Liver (tissue), 8 donors: ENCODE measurements at regions not wholly inside any gene's neighbourhood (a gene's known extent, or its start where the extent isn't known, plus 50 kb on each side); places are given as distances from the start of the nearest gene placed in this dataset.

Experiments used
- DNase-seq: peaks from one replicate; pipeline ENCODE4 v3.0.0-alpha.2; 2017; ENCODE audit warnings: low spot score
- H3K27ac ChIP-seq, 2 donors: one replicate each; pipeline ENCODE4 v1.7.0; 2013; ENCODE audit warnings: inconsistent platforms in 2 of 2, low read length in 2 of 2, control low read depth in 1 of 2, low read depth in 1 of 2, mild to moderate bottlenecking in 1 of 2
- H3K27me3 ChIP-seq, 4 donors: one replicate each; pipeline versions ENCODE4 v1.6.1 to v1.7.0; 2013; ENCODE audit warnings: low read length in 3 of 4, inconsistent platforms in 1 of 4, mild to moderate bottlenecking in 1 of 4, moderate library complexity in 1 of 4; ENCODE audit not compliant: control insufficient read depth in 4 of 4, insufficient read depth in 4 of 4
- H3K36me3 ChIP-seq, 4 donors: one replicate each; pipeline versions ENCODE4 v1.6.1 to v1.7.0; 2013; ENCODE audit warnings: low read length in 3 of 4, mild to moderate bottlenecking in 3 of 4, low read depth in 1 of 4, moderate library complexity in 1 of 4; ENCODE audit not compliant: control insufficient read depth in 4 of 4, insufficient read depth in 3 of 4
- H3K4me1 ChIP-seq, 4 donors: one replicate each; pipeline versions ENCODE4 v1.6.1 to v1.7.0; 2013; ENCODE audit warnings: low read length in 3 of 4, mild to moderate bottlenecking in 3 of 4, moderate library complexity in 1 of 4; ENCODE audit not compliant: control insufficient read depth in 4 of 4, insufficient read depth in 4 of 4
- H3K4me3 ChIP-seq, 3 donors: one replicate each; pipeline versions ENCODE4 v1.6.1 to v1.7.0; 2013; ENCODE audit warnings: low read length in 3 of 3, control low read depth in 1 of 3, low read depth in 1 of 3, mild to moderate bottlenecking in 1 of 3
- H3K9ac ChIP-seq, 2 donors: one replicate each; pipeline ENCODE4 v1.7.0; 2013; ENCODE audit warnings: low read length in 2 of 2, mild to moderate bottlenecking in 2 of 2, moderate library complexity in 2 of 2, control low read depth in 1 of 2, low read depth in 1 of 2
- H3K9me3 ChIP-seq, 4 donors: one replicate each; pipeline versions ENCODE4 v1.6.1 to v1.7.0; 2013; ENCODE audit warnings: low read length in 3 of 4; ENCODE audit not compliant: control insufficient read depth in 4 of 4
- EGR1 ChIP-seq, 2 donors: IDR thresholded peaks; 2 replicates each; pipeline ENCODE4 v1.6.1; 2016 to 2018; ENCODE audit warnings: antibody characterized with exemption in 2 of 2, low read depth in 2 of 2
- FOXA1 ChIP-seq: IDR thresholded peaks from 2 replicates; pipeline ENCODE4 v1.6.1; 2016; ENCODE audit warnings: antibody characterized with exemption
- GABPA ChIP-seq, 2 donors: IDR thresholded peaks in 1 of 2; conservative IDR thresholded peaks in 1 of 2; 2 replicates each; pipeline ENCODE4 v1.6.1; 2016; ENCODE audit warnings: antibody characterized with exemption in 2 of 2, mild to moderate bottlenecking in 1 of 2, moderate library complexity in 1 of 2
- HNF4A ChIP-seq, 2 donors: conservative IDR thresholded peaks; 2 replicates each; pipeline ENCODE4 v1.6.1; 2016; ENCODE audit warnings: antibody characterized with exemption in 2 of 2, mild to moderate bottlenecking in 2 of 2
- HNF4G ChIP-seq: IDR thresholded peaks from 2 replicates; pipeline ENCODE4 v1.6.1; 2016; ENCODE audit warnings: antibody characterized with exemption
- NR2F2 ChIP-seq: IDR thresholded peaks from 2 replicates; pipeline ENCODE4 v1.6.1; 2016; ENCODE audit warnings: antibody characterized with exemption
- RAD21 ChIP-seq, 2 donors: IDR thresholded peaks; 2 replicates each; pipeline ENCODE4 v1.6.1; 2016; ENCODE audit warnings: antibody characterized with exemption in 2 of 2, mild to moderate bottlenecking in 2 of 2
- REST ChIP-seq: IDR thresholded peaks from 2 replicates; pipeline ENCODE4 v1.6.1; 2016; ENCODE audit warnings: antibody characterized with exemption, mild to moderate bottlenecking
- RXRA ChIP-seq, 2 donors: IDR thresholded peaks; 2 replicates each; pipeline ENCODE4 v1.6.1; 2017 to 2018; ENCODE audit warnings: antibody characterized with exemption in 2 of 2, mild to moderate bottlenecking in 1 of 2
- SP1 ChIP-seq: IDR thresholded peaks from 2 replicates; pipeline ENCODE4 v1.6.1; 2018; ENCODE audit warnings: antibody characterized with exemption, mild to moderate bottlenecking
- TAF1 ChIP-seq: conservative IDR thresholded peaks from 2 replicates; pipeline ENCODE4 v1.6.1; 2016; ENCODE audit warnings: antibody characterized with exemption, mild to moderate bottlenecking
- YY1 ChIP-seq: IDR thresholded peaks from 2 replicates; pipeline ENCODE4 v1.6.1; 2016; ENCODE audit warnings: antibody characterized with exemption, mild to moderate bottlenecking
- ZBTB33 ChIP-seq: IDR thresholded peaks from 2 replicates; pipeline ENCODE4 v1.6.1; 2016; ENCODE audit warnings: antibody characterized with exemption
- WGBS: extraction: QIAGEN DNeasy Blood & Tissue Kit; methylation state at CpG from one replicate; pipeline ENCODE4 v1.1.7; 2013; 5-methylcytosine and 5-hydroxymethylcytosine counted together
- TF ChIP-seq, protein P1 (sequence below): IDR thresholded peaks from 2 replicates; pipeline ENCODE4 v1.6.1; 2016; ENCODE audit warnings: antibody characterized with exemption
- TF ChIP-seq, protein P2 (sequence below): IDR thresholded peaks from 2 replicates; pipeline ENCODE4 v1.6.1; 2016; ENCODE audit warnings: antibody characterized with exemption
- TF ChIP-seq, protein P3 (sequence below): fragments of 150-350 bp; IDR thresholded peaks from 2 replicates; pipeline ENCODE4 v1.5.1; 2017; ENCODE audit warnings: improper control_type of control experiment, low read depth, low read length; ENCODE audit not compliant: missing input control
- donor health status: healthy.
- donor health status: healthy.
- donor health status: healthy.
- donor health status: healthy.
- donor health status: healthy.

GRCh38 chr16:47886139-47886538 is 269.7 kb downstream of the ABCC12 start:
- Histone ChIP-seq H3K4me1 (no peaks in the 10 kb centered on the region), H3K4me3 (no peak overlapping the region), H3K9me3 (no peaks in the 10 kb centered on the region), H3K27me3 (peaks cover 0 to 5% (median 0%) of the 10 kb centered on the region in 4 donors), H3K9ac (no peak overlapping the region), H3K27ac (no peak overlapping the region), H3K36me3 (no peaks in the 10 kb centered on the region)
- TF ChIP-seq YY1: no peak
- TF ChIP-seq FOXA1: no peak
- no peak for TF ChIP-seq TAF1
- TF ChIP-seq ZBTB33: no peak
- WGBS: 31% methylated on average over 7 of the region's 7 CpGs
- DNase-seq: no peak

DNA sequence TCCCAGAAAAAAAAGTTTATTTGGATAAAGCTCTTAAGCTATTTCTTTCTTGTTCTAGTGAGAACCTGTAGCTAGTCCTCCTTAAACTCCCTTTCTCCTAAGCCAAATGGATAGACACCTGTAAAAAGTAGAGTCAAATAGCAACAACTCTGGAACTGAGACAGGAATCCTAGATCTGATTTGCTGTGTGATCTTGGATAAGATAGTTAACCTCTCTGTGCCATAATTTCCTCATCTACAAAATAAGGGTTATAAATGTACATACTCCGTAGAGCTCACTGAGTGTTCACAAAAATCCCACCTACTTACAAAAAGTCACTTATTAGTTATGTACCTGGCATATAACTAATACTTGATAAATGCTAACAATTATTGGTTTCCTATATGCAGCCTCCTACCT is 270.3 kb downstream of the ABCC12 start:
- TF ChIP-seq SP1 (no peak), TAF1 (no peak), NR2F2 (no peak), REST (no peak), HNF4G (no peak), RAD21 (IDR thresholded peaks at IDR 0.05) (no peak), GABPA (IDR thresholded peaks at IDR 0.05 in 1 of 2, conservative IDR thresholded peaks at IDR 0.05 in 1 of 2) (no peak), EGR1 (IDR thresholded peaks at IDR 0.05; ENCODE audit: low read depth in 2 of 2) (no peak), HNF4A (conservative IDR thresholded peaks at IDR 0.05) (no peak), ZBTB33 (no peak), YY1 (no peak), RXRA (IDR thresholded peaks at IDR 0.05) (no peak)
- TF ChIP-seq, protein P1, sequence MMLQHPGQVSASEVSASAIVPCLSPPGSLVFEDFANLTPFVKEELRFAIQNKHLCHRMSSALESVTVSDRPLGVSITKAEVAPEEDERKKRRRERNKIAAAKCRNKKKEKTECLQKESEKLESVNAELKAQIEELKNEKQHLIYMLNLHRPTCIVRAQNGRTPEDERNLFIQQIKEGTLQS: no peak
- TF ChIP-seq, protein P2, sequence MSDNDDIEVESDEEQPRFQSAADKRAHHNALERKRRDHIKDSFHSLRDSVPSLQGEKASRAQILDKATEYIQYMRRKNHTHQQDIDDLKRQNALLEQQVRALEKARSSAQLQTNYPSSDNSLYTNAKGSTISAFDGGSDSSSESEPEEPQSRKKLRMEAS: no peak
- TF ChIP-seq, protein P3, sequence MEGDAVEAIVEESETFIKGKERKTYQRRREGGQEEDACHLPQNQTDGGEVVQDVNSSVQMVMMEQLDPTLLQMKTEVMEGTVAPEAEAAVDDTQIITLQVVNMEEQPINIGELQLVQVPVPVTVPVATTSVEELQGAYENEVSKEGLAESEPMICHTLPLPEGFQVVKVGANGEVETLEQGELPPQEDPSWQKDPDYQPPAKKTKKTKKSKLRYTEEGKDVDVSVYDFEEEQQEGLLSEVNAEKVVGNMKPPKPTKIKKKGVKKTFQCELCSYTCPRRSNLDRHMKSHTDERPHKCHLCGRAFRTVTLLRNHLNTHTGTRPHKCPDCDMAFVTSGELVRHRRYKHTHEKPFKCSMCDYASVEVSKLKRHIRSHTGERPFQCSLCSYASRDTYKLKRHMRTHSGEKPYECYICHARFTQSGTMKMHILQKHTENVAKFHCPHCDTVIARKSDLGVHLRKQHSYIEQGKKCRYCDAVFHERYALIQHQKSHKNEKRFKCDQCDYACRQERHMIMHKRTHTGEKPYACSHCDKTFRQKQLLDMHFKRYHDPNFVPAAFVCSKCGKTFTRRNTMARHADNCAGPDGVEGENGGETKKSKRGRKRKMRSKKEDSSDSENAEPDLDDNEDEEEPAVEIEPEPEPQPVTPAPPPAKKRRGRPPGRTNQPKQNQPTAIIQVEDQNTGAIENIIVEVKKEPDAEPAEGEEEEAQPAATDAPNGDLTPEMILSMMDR: no peak
- 68% methylated on average over 1 of the region's 1 CpG for WGBS
- DNase-seq: no peak

More for the DNA sequence above, 270.3 kb downstream of the ABCC12 start:
- H3K9me3 ChIP-seq: no peaks in the 10 kb centered on the region
- no peaks in the 10 kb centered on the region for H3K36me3 ChIP-seq
- H3K4me1 ChIP-seq: no peaks in the 10 kb centered on the region
- no peak overlapping the region for H3K4me3 ChIP-seq
- H3K27me3 ChIP-seq: peaks cover 0 to 5% (median 0%) of the 10 kb centered on the region in 4 donors
- H3K27ac ChIP-seq: no peak overlapping the region
- no peak overlapping the region for H3K9ac ChIP-seq
